Epidermal melanocyte (primary cell): ENCODE measurements at regions not wholly inside any gene's neighbourhood (a gene's known extent, or its start where the extent isn't known, plus 50 kb on each side); places are given as distances from the start of the nearest gene placed in this dataset.
"Not testable (repeated sequence)": the region's sequence is repeated elsewhere in the genome, so short reads cannot be mapped to it uniquely, and the experiment has no call there.

Experiments
- DNase-seq: peaks from one replicate; pipeline ENCODE4 v3.0.0; 2011; ENCODE audit warnings: low spot score; ENCODE audit not compliant: insufficient read length

GRCh38 chr1:60742339-60742738, 340.0 kb upstream of the NFIA start:
- DNase-seq = no peak

- DNase-seq = no peak
These were observed 342.2 kb upstream of the NFIA start for GRCh38 chr1:60740154-60740553.

GRCh38 chr1:60739729-60740128, 342.6 kb upstream of the NFIA start:
- no peak for DNase-seq

GRCh38 chr1:60732977-60733401, 349.4 kb upstream of the NFIA start:
- no peak for DNase-seq

GRCh38 chr1:60731321-60731720, 351.0 kb upstream of the NFIA start:
- no peak for DNase-seq

- no peak for DNase-seq
These were observed 354.8 kb upstream of the NFIA start for GRCh38 chr1:60727552-60727951.

- no peak for DNase-seq
These were observed 365.9 kb upstream of the NFIA start for GRCh38 chr1:60716472-60716871.

GRCh38 chr1:60715970-60716369, 366.4 kb upstream of the NFIA start:
- DNase-seq = no peak

- DNase-seq = no peak
These were observed 372.9 kb upstream of the NFIA start for GRCh38 chr1:60709426-60709825.

- no peak for DNase-seq
These were observed 377.3 kb upstream of the NFIA start for GRCh38 chr1:60705026-60705425.

- no peak for DNase-seq
These were observed 379.2 kb upstream of the NFIA start for GRCh38 chr1:60703155-60703554.

- DNase-seq = no peak
These were observed 383.0 kb upstream of the NFIA start for GRCh38 chr1:60699325-60699724.

GRCh38 chr1:60697204-60697994, 385.0 kb upstream of the NFIA start:
- DNase-seq = no peak

GRCh38 chr1:60696512-60696911, 385.8 kb upstream of the NFIA start:
- no peak for DNase-seq

- no peak for DNase-seq
These were observed 386.6 kb upstream of the NFIA start for GRCh38 chr1:60695716-60696171.

- no peak for DNase-seq
These were observed 387.4 kb upstream of the NFIA start for GRCh38 chr1:60694980-60695379.

GRCh38 chr1:60692031-60692430, 390.3 kb upstream of the NFIA start:
- DNase-seq = no peak

- not testable (repeated sequence) for DNase-seq
These were observed 394.1 kb upstream of the NFIA start for GRCh38 chr1:60688221-60688620.

GRCh38 chr1:60681095-60681860, 401.1 kb upstream of the NFIA start:
- no peak for DNase-seq

- no peak for DNase-seq
These were observed 402.6 kb upstream of the NFIA start for GRCh38 chr1:60679524-60680375.

- DNase-seq = no peak
These were observed 403.6 kb upstream of the NFIA start for GRCh38 chr1:60678802-60679201.

GRCh38 chr1:60678391-60678790, 404.0 kb upstream of the NFIA start:
- DNase-seq = no peak
